CD8-positive, alpha-beta memory T cell (primary cell): ENCODE measurements at regions not wholly inside any gene's neighbourhood (a gene's known extent, or its start where the extent isn't known, plus 50 kb on each side); places are given as distances from the start of the nearest gene placed in this dataset.
A peak's percentile ranks its signal among the peaks of the same experiment; 100 is the strongest.

ENCODE experiments used
- CTCF ChIA-PET: fragments of 350-600 bp; sonication (Branson Sonifier 250); formaldehyde crosslinking; loops from one replicate; lab custom pipeline; 2021; ENCODE audit warnings: antibody characterized with exemption; lab: Charles Lee
- POLR2A ChIA-PET: fragments of 350-600 bp; sonication (Branson Sonifier 250); formaldehyde crosslinking; loops from one replicate; lab custom pipeline; 2021; ENCODE audit warnings: antibody characterized with exemption; lab: Charles Lee
- DNase-seq, 5 donors: peaks; one replicate each; pipeline versions ENCODE4 v3.0.0 to v3.0.0-alpha.2; 2020 to 2022; ENCODE audit warnings: mixed read lengths in 1 of 5
- H3K27ac ChIP-seq: one replicate; pipeline ENCODE4 v1.7.0; 2013; ENCODE audit warnings: low read depth, mild to moderate bottlenecking, low read length, moderate library complexity
- H3K27me3 ChIP-seq: 2 replicates; pipeline ENCODE4 v1.7.0; 2013; ENCODE audit warnings: low read length, mild to moderate bottlenecking; ENCODE audit not compliant: insufficient read depth, poor library complexity, severe bottlenecking
- H3K36me3 ChIP-seq: 2 replicates; pipeline ENCODE4 v1.7.0; 2013; ENCODE audit warnings: mild to moderate bottlenecking, low read length, moderate library complexity; ENCODE audit not compliant: insufficient read depth
- H3K4me1 ChIP-seq: 2 replicates; pipeline ENCODE4 v1.7.0; 2013; ENCODE audit warnings: mild to moderate bottlenecking, low read length, moderate library complexity; ENCODE audit not compliant: insufficient read depth
- H3K4me3 ChIP-seq: 2 replicates; pipeline ENCODE4 v1.7.0; 2013; ENCODE audit warnings: mild to moderate bottlenecking, low read length
- H3K9me3 ChIP-seq: 2 replicates; pipeline ENCODE4 v1.7.0; 2013; ENCODE audit warnings: mild to moderate bottlenecking, low read length
- H3K27ac Mint-ChIP-seq, 8 donors: one replicate each; pipeline ENCODE4 v1.8.0; 2020 to 2021; ENCODE audit warnings: mixed read lengths in 8 of 8, mild to moderate bottlenecking in 6 of 8, inconsistent platforms in 3 of 8, moderate library complexity in 3 of 8
- H3K27me3 Mint-ChIP-seq, 2 donors: one replicate each; pipeline ENCODE4 v1.8.0; 2020 to 2021; ENCODE audit warnings: mixed read lengths in 2 of 2, mild to moderate bottlenecking in 1 of 2, moderate library complexity in 1 of 2
- H3K36me3 Mint-ChIP-seq, 3 donors: one replicate each; pipeline ENCODE4 v1.8.0; 2020 to 2021; ENCODE audit warnings: mixed read lengths in 3 of 3, inconsistent platforms in 1 of 3, mild to moderate bottlenecking in 1 of 3
- H3K4me1 Mint-ChIP-seq, 3 donors: one replicate each; pipeline ENCODE4 v1.8.0; 2020 to 2021; ENCODE audit warnings: mixed read lengths in 3 of 3, inconsistent platforms in 1 of 3, mild to moderate bottlenecking in 1 of 3
- H3K4me3 Mint-ChIP-seq, 7 donors: one replicate each; pipeline ENCODE4 v1.8.0; 2020 to 2021; ENCODE audit warnings: mixed read lengths in 7 of 7, mild to moderate bottlenecking in 6 of 7, moderate library complexity in 4 of 7, inconsistent platforms in 2 of 7
- H3K9me3 Mint-ChIP-seq, 5 donors: one replicate each; pipeline ENCODE4 v1.8.0; 2020 to 2022; ENCODE audit warnings: mixed read lengths in 5 of 5, mild to moderate bottlenecking in 3 of 5, moderate library complexity in 2 of 5, inconsistent platforms in 1 of 5

DNA sequence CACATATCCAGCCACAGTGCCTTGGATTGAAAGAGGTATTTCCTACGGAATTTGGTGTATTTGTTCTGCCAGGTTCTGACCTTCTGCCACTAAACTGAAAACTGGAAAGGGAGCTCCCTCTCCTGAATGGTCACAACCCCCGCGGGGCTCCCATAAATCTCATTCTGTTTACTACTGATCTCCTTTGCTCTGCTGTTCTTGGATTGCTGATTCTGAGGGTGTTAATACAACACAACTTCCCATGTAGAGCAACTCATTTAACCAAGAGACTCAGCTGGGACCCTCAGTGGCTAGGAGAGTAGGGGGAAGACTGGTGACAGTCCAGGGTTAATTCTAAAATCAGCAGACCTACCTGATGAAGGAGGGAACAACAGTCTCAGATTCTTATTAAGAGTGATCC lies 662.9 kb downstream of the INHBA start:
- no peaks in the 10 kb centered on the region for H3K36me3 Mint-ChIP-seq
- Histone ChIP-seq H3K4me1 (no peaks in the 10 kb centered on the region), H3K36me3 (no peaks in the 10 kb centered on the region), H3K27me3 (no peaks in the 10 kb centered on the region), H3K4me3 (no peak overlapping the region), H3K27ac (no peak overlapping the region), H3K9me3 (no peaks in the 10 kb centered on the region)
- H3K4me3 Mint-ChIP-seq, result no peak overlapping the region
- POLR2A ChIA-PET, result no interaction called here
- DNase-seq, result no peak
- no peak overlapping the region for H3K27ac Mint-ChIP-seq
- peaks cover 4 to 18% (median 8%) of the 10 kb centered on the region in 5 donors for H3K9me3 Mint-ChIP-seq
- H3K27me3 Mint-ChIP-seq, result no peaks in the 10 kb centered on the region
- CTCF ChIA-PET, result no interaction called here
- H3K4me1 Mint-ChIP-seq, result no peaks in the 10 kb centered on the region

DNA sequence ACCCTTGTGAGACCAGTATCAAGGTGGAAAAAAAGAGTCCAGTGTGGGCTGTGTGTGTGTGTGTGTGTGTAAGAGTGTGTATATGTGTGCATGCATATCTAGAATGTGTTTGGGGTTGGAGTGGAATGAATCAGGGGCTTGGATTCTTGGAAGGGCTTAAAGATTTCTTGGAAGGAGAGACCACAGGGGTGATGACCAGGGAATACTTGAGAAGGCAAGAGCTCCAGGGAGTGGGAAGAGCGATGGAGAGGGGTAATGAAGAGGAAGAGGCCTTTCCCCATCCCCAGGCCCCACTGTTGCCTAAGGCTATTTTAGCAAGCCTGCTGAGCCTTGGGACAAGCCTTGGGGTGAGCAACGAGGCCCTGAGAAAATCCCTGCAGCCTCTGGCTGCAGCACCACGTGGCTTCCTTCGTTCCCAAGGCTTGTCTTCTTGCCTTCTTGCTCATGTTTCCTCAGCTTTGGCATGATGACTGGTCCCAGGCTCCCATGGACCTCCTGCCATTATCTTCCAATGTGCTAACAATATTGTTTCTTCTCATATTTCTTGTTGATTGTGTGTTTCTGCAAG lies 663.4 kb downstream of the INHBA start:
- no peak for DNase-seq
- Histone ChIP-seq H3K4me3 (no peak overlapping the region), H3K27ac (no peak overlapping the region), H3K9me3 (no peaks in the 10 kb centered on the region), H3K36me3 (no peaks in the 10 kb centered on the region), H3K27me3 (no peaks in the 10 kb centered on the region), H3K4me1 (no peaks in the 10 kb centered on the region)
- Mint-ChIP-seq H3K4me3 (no peak overlapping the region), H3K9me3 (peaks cover 4 to 16% (median 8%) of the 10 kb centered on the region in 5 donors), H3K36me3 (no peaks in the 10 kb centered on the region), H3K4me1 (no peaks in the 10 kb centered on the region), H3K27me3 (no peaks in the 10 kb centered on the region), H3K27ac (peak overlapping the region in 1 of 8 donors; percentile 2)
- POLR2A ChIA-PET, result no interaction called here
- CTCF ChIA-PET, result no interaction called here

DNA sequence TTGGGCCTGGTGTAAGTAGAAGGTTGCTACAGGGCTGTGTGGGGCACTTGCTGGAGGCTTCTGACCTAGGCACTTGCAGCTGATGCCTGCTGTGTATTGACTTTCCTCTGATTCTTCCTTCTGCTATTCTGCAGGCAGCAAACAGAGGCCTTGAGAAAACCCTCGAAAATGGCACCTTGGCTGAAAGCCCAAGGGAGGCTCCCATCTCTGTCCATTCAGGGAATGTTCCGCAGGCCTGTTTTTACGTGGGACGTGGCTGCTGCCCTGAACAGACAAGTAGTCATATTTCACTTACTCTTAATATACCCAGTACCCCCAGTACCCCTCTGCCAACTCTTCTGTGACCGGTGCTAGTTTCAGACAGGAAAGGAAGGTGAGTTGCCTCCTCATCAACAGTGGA lies 664.7 kb downstream of the INHBA start:
- H3K27ac ChIP-seq, result no peak overlapping the region
- no peak overlapping the region for H3K4me3 Mint-ChIP-seq
- no peaks in the 10 kb centered on the region for H3K36me3 Mint-ChIP-seq
- no peaks in the 10 kb centered on the region for H3K4me1 Mint-ChIP-seq
- no peak overlapping the region for H3K4me3 ChIP-seq
- H3K9me3 Mint-ChIP-seq, result peaks cover 5 to 13% (median 9%) of the 10 kb centered on the region in 5 donors
- H3K27ac Mint-ChIP-seq, result no peak overlapping the region
- ChIA-PET CTCF (no interaction called here), POLR2A (no interaction called here)
- no peaks in the 10 kb centered on the region for H3K27me3 ChIP-seq
- H3K4me1 ChIP-seq, result no peaks in the 10 kb centered on the region
- no peaks in the 10 kb centered on the region for H3K9me3 ChIP-seq
- no peak for DNase-seq
- no peaks in the 10 kb centered on the region for H3K36me3 ChIP-seq
- H3K27me3 Mint-ChIP-seq, result no peaks in the 10 kb centered on the region

DNA sequence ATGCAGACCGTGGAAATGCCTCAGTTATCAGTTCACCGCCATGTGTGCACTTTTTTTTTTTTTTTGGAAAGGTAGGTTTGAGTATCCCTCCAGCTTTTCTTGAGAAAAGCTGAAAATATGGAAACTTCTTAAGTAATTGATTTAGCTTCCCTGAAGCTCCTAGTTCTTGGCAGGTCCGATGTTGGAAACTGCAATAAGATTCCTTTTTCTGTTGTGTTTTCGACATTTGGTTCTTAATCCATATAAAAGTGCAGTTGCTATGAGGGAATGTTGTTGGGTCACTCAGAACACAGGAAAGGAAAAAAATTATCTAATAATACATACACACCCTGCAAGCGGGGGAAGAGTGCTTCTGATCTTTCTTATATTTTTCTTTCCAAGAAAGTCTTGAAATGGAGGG lies 665.2 kb downstream of the INHBA start:
- DNase-seq, result no peak
- Histone ChIP-seq H3K4me1 (no peaks in the 10 kb centered on the region), H3K9me3 (no peaks in the 10 kb centered on the region), H3K36me3 (no peaks in the 10 kb centered on the region), H3K27ac (no peak overlapping the region), H3K27me3 (no peaks in the 10 kb centered on the region), H3K4me3 (no peak overlapping the region)
- no peaks in the 10 kb centered on the region for H3K27me3 Mint-ChIP-seq
- POLR2A ChIA-PET, result no interaction called here
- peaks cover 7 to 13% (median 9%) of the 10 kb centered on the region in 5 donors for H3K9me3 Mint-ChIP-seq
- CTCF ChIA-PET, result no interaction called here
- no peaks in the 10 kb centered on the region for H3K36me3 Mint-ChIP-seq
- H3K4me3 Mint-ChIP-seq, result no peak overlapping the region
- no peak overlapping the region for H3K27ac Mint-ChIP-seq
- H3K4me1 Mint-ChIP-seq, result no peaks in the 10 kb centered on the region

DNA sequence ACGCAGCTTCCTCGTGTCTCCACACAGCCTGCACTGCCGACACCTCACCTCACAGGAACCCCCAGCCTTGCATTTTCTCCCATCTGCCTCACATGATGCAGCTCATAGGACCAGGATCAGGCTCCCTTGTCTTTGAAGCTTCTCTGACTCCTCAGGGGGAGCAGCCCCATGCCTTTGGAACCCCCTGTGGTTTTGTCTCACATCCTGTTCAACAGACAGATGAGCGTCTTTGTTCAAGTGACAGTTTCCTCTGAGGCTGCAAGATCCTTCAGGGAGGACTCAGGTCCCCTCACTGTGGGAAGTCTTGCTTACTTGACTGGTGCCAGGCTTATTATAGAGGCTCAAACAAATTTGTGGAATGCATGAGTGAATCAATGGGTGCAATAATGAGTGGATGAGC lies 667.1 kb downstream of the INHBA start:
- Histone ChIP-seq H3K27me3 (no peaks in the 10 kb centered on the region), H3K9me3 (no peaks in the 10 kb centered on the region), H3K4me1 (no peaks in the 10 kb centered on the region), H3K4me3 (no peak overlapping the region), H3K27ac (no peak overlapping the region), H3K36me3 (no peaks in the 10 kb centered on the region)
- Mint-ChIP-seq H3K36me3 (no peaks in the 10 kb centered on the region), H3K9me3 (peaks cover 7 to 16% (median 11%) of the 10 kb centered on the region in 5 donors), H3K4me3 (no peak overlapping the region), H3K27ac (no peak overlapping the region), H3K4me1 (no peaks in the 10 kb centered on the region), H3K27me3 (no peaks in the 10 kb centered on the region)
- CTCF ChIA-PET, result no interaction called here
- POLR2A ChIA-PET, result no interaction called here
- no peak for DNase-seq

DNA sequence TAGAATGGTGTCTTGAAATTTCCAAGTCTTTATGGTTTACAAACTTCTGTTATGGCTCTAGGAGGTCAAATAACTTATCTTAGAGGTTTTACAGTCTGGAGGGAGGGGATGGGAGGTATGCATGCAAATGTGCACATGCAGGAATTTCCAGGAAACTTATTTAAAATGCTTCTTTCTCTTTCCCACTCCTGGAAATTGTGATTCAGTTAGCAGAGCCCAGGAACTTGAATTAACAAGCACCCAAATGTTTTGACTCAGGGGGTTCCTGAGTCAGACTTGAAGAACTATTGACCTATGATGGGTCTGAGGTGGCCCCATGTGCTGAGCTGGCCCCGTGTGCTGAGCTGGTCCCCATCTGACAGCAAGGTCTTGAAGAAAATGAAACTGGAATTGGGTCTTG lies 669.4 kb downstream of the INHBA start:
- Mint-ChIP-seq H3K4me1 (no peaks in the 10 kb centered on the region), H3K4me3 (no peak overlapping the region), H3K27me3 (no peaks in the 10 kb centered on the region), H3K36me3 (no peaks in the 10 kb centered on the region), H3K27ac (no peak overlapping the region), H3K9me3 (peaks cover 4 to 19% (median 9%) of the 10 kb centered on the region in 5 donors)
- no peaks in the 10 kb centered on the region for H3K36me3 ChIP-seq
- H3K9me3 ChIP-seq, result no peaks in the 10 kb centered on the region
- POLR2A ChIA-PET, result no interaction called here
- H3K27ac ChIP-seq, result no peak overlapping the region
- no peaks in the 10 kb centered on the region for H3K27me3 ChIP-seq
- H3K4me3 ChIP-seq, result no peak overlapping the region
- no peak for DNase-seq
- no peaks in the 10 kb centered on the region for H3K4me1 ChIP-seq
- CTCF ChIA-PET, result no interaction called here

DNA sequence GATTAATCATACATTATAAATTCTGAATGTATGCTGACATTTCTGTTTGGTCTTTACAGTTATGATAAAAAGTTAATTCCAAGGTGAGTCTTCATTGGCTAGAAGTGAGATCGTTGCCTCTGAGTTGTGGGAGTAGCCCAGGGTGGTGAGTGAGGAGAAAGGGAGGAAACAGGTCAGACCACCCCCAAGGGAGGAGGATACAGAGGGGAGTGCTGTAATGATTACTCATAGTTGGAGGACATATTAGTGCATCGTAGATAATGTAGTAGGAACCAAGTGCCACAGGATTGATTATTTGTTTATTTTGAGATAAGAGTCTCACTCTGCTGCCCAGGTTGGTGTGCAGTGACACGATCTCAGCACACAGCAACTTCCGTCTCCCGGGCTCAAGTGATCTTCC lies 672.2 kb downstream of the INHBA start:
- Histone ChIP-seq H3K9me3 (no peaks in the 10 kb centered on the region), H3K4me3 (no peak overlapping the region), H3K36me3 (no peaks in the 10 kb centered on the region), H3K4me1 (no peaks in the 10 kb centered on the region), H3K27me3 (no peaks in the 10 kb centered on the region), H3K27ac (no peak overlapping the region)
- Mint-ChIP-seq H3K4me1 (no peaks in the 10 kb centered on the region), H3K27ac (no peak overlapping the region), H3K9me3 (peaks cover 2 to 20% (median 11%) of the 10 kb centered on the region in 5 donors), H3K36me3 (no peaks in the 10 kb centered on the region), H3K27me3 (no peaks in the 10 kb centered on the region), H3K4me3 (no peak overlapping the region)
- ChIA-PET POLR2A (no interaction called here), CTCF (no interaction called here)
- DNase-seq, result no peak

DNA sequence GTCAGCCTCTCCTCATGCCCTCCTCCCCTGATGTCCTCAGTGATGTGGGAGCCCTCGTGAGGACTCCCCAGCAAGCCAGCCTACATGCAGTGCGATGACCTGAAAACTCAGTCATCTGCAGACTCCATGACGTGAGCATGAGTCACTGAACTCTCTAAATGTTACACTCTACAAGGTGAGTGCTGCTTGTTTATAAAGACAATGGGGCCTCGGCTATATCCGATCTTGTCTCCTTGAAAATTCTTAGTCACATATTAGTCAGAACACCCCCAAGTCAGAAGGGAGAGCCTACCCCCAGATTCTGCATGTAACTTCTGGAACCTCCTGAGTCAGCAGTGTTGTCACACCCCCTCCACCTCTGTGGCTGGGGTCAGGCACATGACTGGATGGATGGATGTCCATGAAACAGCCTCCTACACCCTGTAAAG lies 673.8 kb downstream of the INHBA start:
- H3K36me3 Mint-ChIP-seq, result no peaks in the 10 kb centered on the region
- ChIA-PET CTCF (no interaction called here), POLR2A (no interaction called here)
- no peaks in the 10 kb centered on the region for H3K4me1 ChIP-seq
- H3K27me3 ChIP-seq, result no peaks in the 10 kb centered on the region
- H3K9me3 ChIP-seq, result no peaks in the 10 kb centered on the region
- H3K9me3 Mint-ChIP-seq, result peaks cover 2 to 21% (median 11%) of the 10 kb centered on the region in 5 donors
- DNase-seq, result no peak
- no peaks in the 10 kb centered on the region for H3K27me3 Mint-ChIP-seq
- H3K4me1 Mint-ChIP-seq, result no peaks in the 10 kb centered on the region
- no peak overlapping the region for H3K27ac Mint-ChIP-seq
- H3K27ac ChIP-seq, result no peak overlapping the region
- no peaks in the 10 kb centered on the region for H3K36me3 ChIP-seq
- no peak overlapping the region for H3K4me3 Mint-ChIP-seq
- H3K4me3 ChIP-seq, result no peak overlapping the region

DNA sequence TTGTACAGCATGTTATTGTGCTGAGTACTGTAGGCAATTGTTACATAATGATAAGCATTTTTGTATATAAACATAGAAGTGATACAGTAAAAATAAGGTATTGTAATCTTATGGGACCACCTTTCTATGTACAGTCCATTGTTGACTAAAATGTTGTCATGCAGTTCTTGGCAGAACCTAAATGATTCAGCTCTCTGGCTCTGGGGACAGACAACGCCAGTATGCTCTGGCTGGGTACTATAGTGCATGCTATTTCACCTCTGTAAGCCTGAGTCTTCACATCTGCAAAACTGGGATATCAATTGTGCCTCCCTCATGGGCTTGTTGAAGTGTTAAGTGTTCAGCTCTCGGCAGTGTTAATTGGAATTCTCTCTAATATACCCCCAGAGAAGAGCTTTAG lies 674.3 kb downstream of the INHBA start:
- H3K36me3 Mint-ChIP-seq, result no peaks in the 10 kb centered on the region
- CTCF ChIA-PET, result no interaction called here
- no peaks in the 10 kb centered on the region for H3K36me3 ChIP-seq
- no peak overlapping the region for H3K4me3 ChIP-seq
- H3K27ac Mint-ChIP-seq, result no peak overlapping the region
- H3K4me3 Mint-ChIP-seq, result no peak overlapping the region
- no peak for DNase-seq
- no peaks in the 10 kb centered on the region for H3K4me1 ChIP-seq
- no peaks in the 10 kb centered on the region for H3K4me1 Mint-ChIP-seq
- no peak overlapping the region for H3K27ac ChIP-seq
- no peaks in the 10 kb centered on the region for H3K27me3 ChIP-seq
- no peaks in the 10 kb centered on the region for H3K9me3 ChIP-seq
- H3K27me3 Mint-ChIP-seq, result no peaks in the 10 kb centered on the region
- H3K9me3 Mint-ChIP-seq, result peaks cover 2 to 21% (median 11%) of the 10 kb centered on the region in 5 donors
- POLR2A ChIA-PET, result no interaction called here
